SK-N-MC (cell line): ENCODE measurements at regions not wholly inside any gene's neighbourhood (a gene's known extent, or its start where the extent isn't known, plus 50 kb on each side); places are given as distances from the start of the nearest gene placed in this dataset.

Experiments
- DNase-seq: peaks from one replicate; pipeline ENCODE4 v3.0.0-alpha.2; 2011; ENCODE audit warnings: low read depth, low spot score
- H3K27ac ChIP-seq: fragments of 200-600 bp; sonication (generic); 2 replicates; pipeline ENCODE4 v1.5.1; 2016; ENCODE audit warnings: mixed run types
- H3K36me3 ChIP-seq: fragments of 200-600 bp; sonication (generic); 2 replicates; pipeline ENCODE4 v1.6.1; 2017; ENCODE audit warnings: antibody characterized with exemption, low read length, mixed read lengths; ENCODE audit not compliant: insufficient read depth
- H3K4me3 ChIP-seq: fragments of 200-600 bp; sonication (generic); 2 replicates; pipeline ENCODE4 v1.5.1; 2016
- H3K9ac ChIP-seq: fragments of 200-600 bp; sonication (generic); 2 replicates; pipeline ENCODE4 v1.8.0; 2017; ENCODE audit warnings: mixed run types, mixed read lengths; ENCODE audit not compliant: insufficient read length
- H3K9me3 ChIP-seq: fragments of 200-600 bp; sonication (generic); 2 replicates; pipeline ENCODE4 v1.6.1; 2017; ENCODE audit warnings: low read depth, mild to moderate bottlenecking, antibody characterized with exemption, low read length, moderate library complexity, mixed read lengths
- EZH2 ChIP-seq: fragments of 200-600 bp; sonication (generic); IDR thresholded peaks from one replicate; pipeline ENCODE4 v1.6.1; 2017; ENCODE audit warnings: antibody characterized with exemption
- FOXP2 ChIP-seq: optimal IDR thresholded peaks from 2 replicates; pipeline ENCODE3; 2011; ENCODE audit warnings: mild to moderate bottlenecking, moderate library complexity; ENCODE audit not compliant: insufficient read depth; ENCODE audit errors: extremely low read length, control extremely low read depth
- POLR2AphosphoS5 ChIP-seq: IDR thresholded peaks from 2 replicates; pipeline ENCODE4 v1.6.1; 2012; ENCODE audit warnings: mild to moderate bottlenecking, low read depth, low read length, borderline replicate concordance

DNA sequence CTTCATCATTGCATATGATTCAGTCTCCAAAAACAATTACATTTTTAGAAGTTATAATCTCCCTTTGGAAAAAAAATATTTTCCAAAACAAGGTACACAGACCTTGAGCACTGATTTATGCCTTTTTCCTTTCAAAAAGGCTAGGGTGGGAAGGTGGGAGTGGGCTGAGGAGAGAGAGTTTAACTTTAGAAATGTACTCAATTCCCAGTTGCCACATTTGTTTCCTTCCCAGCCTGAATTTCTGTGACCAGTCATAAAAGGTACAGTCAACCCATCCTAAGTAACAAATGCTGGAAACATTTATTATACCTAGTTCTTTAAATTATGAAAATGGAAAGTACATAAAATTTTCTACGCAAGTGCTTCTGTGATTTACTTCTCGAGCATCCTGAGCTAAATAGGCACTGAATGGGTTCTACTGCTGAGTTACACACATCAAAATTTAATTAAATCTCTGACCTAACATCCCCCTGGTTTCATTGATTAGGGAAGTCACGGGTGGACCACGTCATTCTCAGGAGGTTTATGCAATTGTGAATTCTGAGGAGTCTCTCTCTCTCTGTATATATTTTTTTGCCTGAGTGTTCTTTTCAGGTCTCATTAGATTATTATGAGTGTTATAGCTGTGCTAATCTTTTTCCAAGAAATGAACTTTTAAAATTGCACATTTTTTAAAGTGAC lies 371.8 kb downstream of the BTG1 start:
- Histone ChIP-seq H3K4me3 (no peak overlapping the region), H3K9ac (no peak overlapping the region), H3K9me3 (no peaks in the 10 kb centered on the region), H3K27ac (no peak overlapping the region), H3K36me3 (no peaks in the 10 kb centered on the region)
- no peak for TF ChIP-seq EZH2
- TF ChIP-seq FOXP2, result no peak
- no peak for TF ChIP-seq POLR2AphosphoS5
- no peak for DNase-seq

DNA sequence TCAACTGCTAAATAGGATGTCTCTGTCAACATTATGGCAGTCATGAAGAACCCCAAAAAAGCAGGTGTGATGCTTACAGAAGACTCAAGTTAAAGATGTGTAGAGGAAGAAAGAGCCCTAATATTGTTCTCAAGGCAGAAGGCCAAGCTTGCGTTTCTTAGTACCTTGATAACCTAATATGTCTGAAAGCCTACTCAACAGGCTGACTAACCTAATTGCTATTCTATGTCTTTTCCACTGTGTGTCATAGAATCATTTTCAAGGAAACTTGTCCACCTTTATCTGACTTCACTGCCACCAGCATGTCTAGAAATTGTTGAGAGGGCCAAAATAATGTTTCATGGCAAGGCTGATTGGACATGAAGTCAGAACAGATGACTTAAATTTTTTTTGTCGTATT lies 373.2 kb downstream of the BTG1 start:
- Histone ChIP-seq H3K9ac (no peak overlapping the region), H3K9me3 (no peaks in the 10 kb centered on the region), H3K36me3 (no peaks in the 10 kb centered on the region), H3K4me3 (no peak overlapping the region), H3K27ac (no peak overlapping the region)
- no peak for DNase-seq
- TF ChIP-seq EZH2 (no peak), POLR2AphosphoS5 (no peak), FOXP2 (no peak)

DNA sequence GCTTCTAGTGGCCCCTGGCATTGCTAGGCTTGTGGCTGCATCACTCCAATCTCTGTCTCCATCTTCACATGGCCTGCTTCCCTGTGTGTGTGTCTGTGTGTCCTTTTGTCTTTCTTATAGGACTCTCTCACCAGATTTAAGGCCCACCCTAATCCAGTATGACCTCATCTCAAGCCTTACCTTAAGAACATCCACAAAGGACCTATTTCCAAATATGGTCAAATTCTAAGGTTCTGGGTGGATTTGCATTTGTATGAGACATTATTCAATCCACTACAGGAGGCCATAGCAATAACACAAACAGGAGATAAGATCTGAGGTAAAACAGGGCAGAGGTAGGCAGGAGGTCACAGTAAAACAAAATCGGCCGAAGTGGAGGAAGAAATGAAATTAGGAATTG lies 375.9 kb downstream of the BTG1 start:
- no peaks in the 10 kb centered on the region for H3K36me3 ChIP-seq
- TF ChIP-seq FOXP2 (no peak), EZH2 (no peak), POLR2AphosphoS5 (no peak)
- DNase-seq, result no peak
- no peak overlapping the region for H3K4me3 ChIP-seq
- H3K9ac ChIP-seq, result no peak overlapping the region
- no peak overlapping the region for H3K27ac ChIP-seq
- H3K9me3 ChIP-seq, result no peaks in the 10 kb centered on the region

DNA sequence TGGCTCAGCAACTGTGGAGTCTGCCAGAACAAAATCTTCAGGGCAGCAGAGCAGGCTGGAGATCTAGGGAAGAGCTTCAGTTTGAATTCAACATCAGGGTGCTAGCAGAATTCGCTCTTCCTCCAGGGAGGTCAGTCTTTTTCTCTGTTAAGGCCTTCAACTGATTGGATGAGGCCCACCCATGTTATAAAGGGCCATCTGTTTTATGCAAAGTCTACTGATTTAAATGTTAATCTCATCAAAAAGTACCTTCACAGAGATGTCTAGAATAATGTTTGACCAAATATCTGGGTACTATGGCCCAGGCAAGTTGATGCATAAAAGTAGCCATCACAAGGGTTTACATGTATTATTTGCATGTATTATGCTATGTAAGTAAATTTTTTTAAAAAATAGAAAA lies 378.4 kb downstream of the BTG1 start:
- no peak for DNase-seq
- TF ChIP-seq POLR2AphosphoS5, result no peak
- no peak for TF ChIP-seq FOXP2
- no peak for TF ChIP-seq EZH2
- H3K4me3 ChIP-seq, result no peak overlapping the region
- no peaks in the 10 kb centered on the region for H3K9me3 ChIP-seq
- no peaks in the 10 kb centered on the region for H3K36me3 ChIP-seq
- H3K27ac ChIP-seq, result no peak overlapping the region
- no peak overlapping the region for H3K9ac ChIP-seq

DNA sequence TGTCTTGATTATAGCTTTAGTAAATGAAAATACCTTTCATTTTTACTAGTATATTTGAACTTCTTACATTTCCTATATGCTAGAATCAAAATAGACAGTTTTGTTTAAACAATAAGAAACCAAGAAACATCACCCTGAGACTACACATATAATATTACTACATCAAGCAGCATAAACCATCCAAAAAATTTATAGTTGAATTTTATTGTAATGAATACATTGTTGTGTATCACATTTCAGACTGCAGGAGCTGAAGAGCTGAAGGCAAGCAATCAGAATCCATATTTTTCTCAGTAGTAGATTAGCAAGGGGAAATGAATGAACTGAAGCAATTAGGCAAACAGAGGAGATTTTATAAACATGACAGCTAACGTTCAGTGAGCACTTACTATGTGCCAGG lies 379.2 kb downstream of the BTG1 start:
- Histone ChIP-seq H3K9ac (no peak overlapping the region), H3K27ac (no peak overlapping the region), H3K9me3 (no peaks in the 10 kb centered on the region), H3K36me3 (no peaks in the 10 kb centered on the region), H3K4me3 (no peak overlapping the region)
- no peak for DNase-seq
- TF ChIP-seq POLR2AphosphoS5, result no peak
- TF ChIP-seq FOXP2, result no peak
- TF ChIP-seq EZH2, result no peak

DNA sequence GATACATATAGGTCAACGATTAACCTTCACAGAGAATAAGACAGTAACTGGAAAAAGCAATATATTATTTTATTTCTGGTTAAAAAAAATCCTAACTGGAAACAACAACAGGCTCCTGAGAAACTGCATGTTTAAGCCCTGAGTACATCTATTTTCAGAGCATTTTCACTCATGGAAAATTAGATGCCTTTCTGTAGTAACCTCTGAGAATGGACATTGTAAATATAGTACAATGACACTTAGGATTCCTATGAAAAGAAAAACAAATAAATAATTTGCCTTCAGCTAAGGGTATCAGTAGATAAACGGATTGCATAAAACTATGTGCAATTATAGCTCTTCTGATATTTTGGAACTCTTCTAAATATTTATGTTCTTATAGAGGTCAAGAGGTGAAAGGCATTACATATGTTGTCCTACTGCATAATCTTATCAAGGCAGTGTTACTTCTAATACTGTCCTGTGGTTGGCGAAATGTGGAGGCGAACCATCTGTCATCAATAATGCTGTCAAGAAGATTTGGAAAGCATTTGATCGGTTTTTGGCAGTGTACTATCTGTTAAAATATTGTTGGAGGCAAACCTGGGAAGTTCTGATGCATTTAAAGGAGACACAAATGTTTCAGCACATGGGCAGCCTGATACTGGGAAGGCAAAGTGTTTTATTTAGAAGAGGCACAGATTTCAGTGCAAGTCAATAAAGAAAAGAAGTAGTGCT lies 381.8 kb downstream of the BTG1 start:
- Histone ChIP-seq H3K9ac (no peak overlapping the region), H3K27ac (no peak overlapping the region), H3K9me3 (no peaks in the 10 kb centered on the region), H3K36me3 (no peaks in the 10 kb centered on the region), H3K4me3 (no peak overlapping the region)
- TF ChIP-seq FOXP2 (no peak), EZH2 (no peak), POLR2AphosphoS5 (no peak)
- DNase-seq, result no peak

DNA sequence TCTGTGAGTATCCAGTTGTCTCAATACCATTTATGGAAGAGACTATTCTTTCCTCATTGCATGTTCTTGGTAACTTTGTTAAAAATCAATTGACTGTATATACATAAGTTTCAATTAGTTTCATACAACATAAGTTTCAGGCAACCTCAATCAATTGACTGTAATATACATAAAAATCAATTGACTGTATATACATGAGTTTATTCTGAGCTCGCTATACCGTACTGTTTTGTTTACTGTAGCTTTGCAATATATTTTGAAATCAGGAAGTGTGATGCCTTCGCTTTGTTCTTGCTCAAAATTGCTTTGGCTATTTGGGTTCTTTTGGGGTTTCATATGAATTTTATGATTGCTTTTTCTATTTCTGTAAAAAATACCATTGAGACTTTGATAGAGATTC lies 392.0 kb downstream of the BTG1 start:
- Histone ChIP-seq H3K27ac (no peak overlapping the region), H3K9me3 (0 out of 2 replicates have a peak, but pooled peaks cover 5% of the 10 kb centered on the region), H3K4me3 (no peak overlapping the region), H3K9ac (no peak overlapping the region), H3K36me3 (no peaks in the 10 kb centered on the region)
- TF ChIP-seq FOXP2, result no peak
- TF ChIP-seq EZH2, result no peak
- TF ChIP-seq POLR2AphosphoS5, result no peak
- DNase-seq, result no peak

DNA sequence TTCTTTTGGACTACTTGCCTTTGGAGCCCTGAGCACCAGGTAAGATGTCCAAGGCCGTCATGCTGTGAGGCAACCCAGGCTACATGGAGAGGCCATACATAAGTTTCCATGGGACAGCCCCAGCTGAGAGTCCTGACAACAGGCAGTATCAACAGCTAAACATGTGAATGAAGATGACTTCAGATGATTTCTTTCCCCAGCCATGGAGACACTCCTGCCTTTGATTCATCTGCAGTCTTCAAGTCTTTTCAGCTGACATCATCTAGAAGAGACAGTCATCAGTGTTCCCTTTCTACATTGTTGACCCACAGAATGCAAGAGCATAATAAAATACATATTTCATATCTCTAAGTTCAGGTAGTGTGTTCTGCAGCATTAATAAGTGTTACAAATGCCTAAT lies 398.7 kb downstream of the BTG1 start:
- no peaks in the 10 kb centered on the region for H3K9me3 ChIP-seq
- no peak overlapping the region for H3K4me3 ChIP-seq
- DNase-seq, result no peak
- H3K27ac ChIP-seq, result no peak overlapping the region
- no peaks in the 10 kb centered on the region for H3K36me3 ChIP-seq
- H3K9ac ChIP-seq, result no peak overlapping the region
- TF ChIP-seq POLR2AphosphoS5 (no peak), FOXP2 (no peak), EZH2 (no peak)
